ENCODE measurements at regions not wholly inside any gene's neighbourhood (a gene's known extent, or its start where the extent isn't known, plus 50 kb on each side); places are given as distances from the start of the nearest gene placed in this dataset.

DNA sequence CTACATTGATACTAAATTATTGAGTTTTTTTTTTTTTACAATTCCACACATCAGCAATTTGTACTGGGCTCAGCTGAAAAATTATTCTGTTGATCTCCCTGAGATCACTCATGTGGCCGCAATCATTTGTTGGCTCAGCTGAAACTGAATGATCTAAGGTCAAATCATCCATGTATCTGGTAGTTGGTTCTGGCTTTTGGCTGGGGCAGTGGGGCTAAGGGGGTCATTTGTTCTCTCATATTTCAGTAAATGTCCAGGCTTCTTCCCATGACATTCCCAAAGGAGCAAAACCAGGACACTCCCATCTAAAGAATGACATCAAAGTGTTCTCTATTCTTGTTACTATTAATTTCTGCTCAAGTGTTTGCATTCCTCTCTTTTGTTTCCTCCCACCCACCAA lies 806.7 kb upstream of the ADGRL2 start:
- DNase-seq (ENCODE audit: low read depth): no peak

DNA sequence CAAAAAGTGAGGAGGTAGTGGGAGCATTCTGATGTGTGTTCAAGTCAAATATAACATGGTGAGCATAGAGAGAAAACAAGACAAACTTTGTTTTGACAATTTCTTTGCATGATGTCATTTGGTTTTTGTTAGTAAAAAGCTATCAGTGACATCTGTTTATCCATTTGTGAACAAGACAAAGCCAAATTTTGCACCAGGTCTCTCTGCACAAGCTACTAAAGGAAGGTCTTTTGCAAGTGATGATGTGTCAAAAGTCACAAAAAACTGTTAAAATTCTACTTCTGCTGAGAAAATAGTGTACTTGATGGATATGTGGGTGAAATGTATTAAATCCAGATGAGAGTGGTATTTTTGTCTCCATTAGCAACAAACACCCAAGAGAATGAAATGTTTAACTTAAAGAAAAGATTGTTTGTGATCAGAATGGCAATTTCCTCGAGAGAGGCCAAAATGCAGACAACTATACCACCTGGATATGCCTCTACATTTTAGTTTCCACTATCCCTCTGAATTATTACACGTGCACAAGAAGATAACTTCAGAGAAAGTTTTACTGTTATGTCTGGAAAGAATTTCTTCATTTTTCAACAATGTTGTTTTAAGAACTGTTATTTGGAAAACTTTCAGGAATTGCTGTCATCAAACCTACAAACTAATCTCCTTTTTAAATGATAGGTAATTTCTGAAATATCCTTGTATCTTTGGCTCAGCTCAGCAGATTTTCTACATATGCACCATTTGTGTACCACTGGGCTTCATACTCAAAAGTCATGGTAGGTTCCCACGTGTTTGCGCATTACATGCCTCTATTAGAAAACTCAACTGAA lies 807.4 kb upstream of the ADGRL2 start:
- no peak for DNase-seq (ENCODE audit: low read depth)

DNA sequence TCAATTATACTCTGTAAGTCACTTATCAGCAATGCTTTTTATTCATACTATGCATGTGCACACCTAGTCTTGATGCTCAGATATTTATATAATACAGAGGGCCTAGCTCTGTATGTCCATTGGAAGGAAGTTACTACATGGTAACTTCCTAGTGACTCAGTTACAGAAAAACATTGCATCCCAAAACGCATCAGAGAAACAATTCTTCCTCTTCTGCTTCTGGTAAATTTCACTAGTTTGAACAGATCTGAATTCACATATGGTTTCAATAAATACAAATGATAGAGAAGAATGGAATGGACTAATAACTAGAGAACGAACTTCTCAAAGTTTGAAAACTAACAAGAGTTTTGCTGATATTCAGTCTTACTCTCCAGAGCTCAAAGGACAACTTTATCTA lies 811.3 kb upstream of the ADGRL2 start:
- DNase-seq (ENCODE audit: low read depth): no peak

DNA sequence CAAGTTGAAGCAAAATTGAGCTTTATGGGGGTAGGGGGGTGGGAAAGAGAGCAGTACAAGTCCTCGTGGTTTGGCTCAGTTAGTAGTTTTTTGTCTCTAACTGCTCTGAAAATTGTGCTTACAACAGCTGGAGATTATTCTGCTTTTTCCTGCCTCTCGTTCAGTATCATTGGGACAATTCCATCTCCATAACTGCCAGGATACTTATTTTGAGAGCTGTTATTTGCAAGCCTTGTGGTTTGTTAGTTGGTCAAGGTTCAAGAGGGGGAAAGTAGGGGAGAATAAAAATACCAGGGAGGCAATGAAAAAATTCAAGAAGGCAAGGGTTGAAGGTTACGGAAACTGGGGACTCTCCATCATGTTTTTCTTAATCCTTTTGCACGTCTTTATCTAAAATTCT lies 811.8 kb upstream of the ADGRL2 start:
- DNase-seq (ENCODE audit: low read depth): no peak

DNA sequence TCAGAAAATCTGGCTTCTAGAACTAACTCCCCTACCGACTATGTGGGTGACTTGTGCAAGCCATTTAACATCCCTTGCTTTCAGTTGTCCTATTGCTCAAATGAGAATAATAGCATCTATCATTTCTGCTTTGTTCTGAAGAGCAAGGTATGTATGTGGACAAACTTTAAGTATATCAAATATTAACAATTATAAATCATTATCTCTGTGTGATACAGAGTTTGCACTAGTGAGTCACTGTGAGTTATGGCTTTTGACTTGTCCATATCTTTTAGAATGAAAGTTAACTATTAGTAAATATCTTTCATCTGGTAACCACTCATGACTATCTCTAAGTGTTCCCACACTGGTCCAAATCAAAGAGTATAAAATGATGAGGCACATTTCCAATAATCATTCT lies 812.9 kb upstream of the ADGRL2 start:
- no peak for DNase-seq (ENCODE audit: low read depth)

DNA sequence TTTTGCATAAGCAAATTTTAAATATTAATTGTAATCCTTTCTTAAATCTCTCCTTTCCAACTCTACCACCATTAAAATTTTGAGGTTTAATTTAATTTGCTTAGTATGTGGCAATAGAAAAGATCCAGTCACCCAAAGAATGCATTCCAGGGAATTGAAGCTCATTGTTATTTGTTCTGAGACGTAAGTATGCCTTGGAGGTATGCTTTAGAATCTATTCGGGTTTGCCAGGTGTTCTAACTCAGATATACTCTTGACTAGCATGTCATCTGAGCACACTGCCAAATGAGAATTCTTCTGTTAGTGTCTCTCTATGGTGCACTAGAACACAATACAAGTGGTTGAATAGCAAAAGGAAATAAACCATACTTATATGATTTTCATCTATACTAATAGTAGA lies 813.6 kb upstream of the ADGRL2 start:
- no peak for DNase-seq (ENCODE audit: low read depth)

DNA sequence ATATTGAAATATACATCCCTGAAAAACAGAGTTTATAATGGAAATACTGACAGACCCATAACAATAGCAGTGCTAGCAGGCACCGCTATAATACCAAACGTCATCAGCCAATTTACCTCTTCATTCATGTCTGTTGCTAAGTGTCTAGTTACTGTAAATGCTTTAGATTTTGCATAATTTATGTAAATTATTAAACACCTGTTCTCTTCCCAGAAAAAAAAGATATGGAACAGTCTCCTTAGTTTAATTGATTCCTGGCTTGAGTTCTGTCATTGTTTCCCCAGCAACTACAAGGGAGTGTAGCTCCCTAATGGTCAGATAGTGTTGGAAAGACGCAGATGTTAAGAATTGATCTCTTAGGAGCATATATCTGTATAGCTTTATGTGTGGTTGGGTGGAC lies 817.9 kb upstream of the ADGRL2 start:
- DNase-seq (ENCODE audit: low read depth): no peak

DNA sequence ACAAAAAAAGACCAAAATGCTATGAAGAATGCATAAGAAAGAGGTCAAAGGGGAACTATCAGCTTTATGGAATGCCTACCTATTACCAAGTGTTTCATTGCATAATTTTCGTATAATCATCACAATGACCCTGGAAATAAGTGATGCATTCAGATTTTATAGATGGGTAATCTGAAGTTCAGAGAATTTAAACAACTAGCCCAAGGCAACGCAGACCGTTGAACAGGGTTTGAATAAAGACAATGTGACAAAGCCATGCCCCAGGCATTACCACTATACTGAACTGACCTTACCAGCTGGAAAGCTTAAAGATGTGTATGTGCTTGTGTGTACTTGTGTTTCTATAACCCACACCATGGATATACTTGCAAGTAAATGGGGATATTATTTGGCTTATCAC lies 827.6 kb upstream of the ADGRL2 start:
- no peak for DNase-seq (ENCODE audit: low read depth)

DNA sequence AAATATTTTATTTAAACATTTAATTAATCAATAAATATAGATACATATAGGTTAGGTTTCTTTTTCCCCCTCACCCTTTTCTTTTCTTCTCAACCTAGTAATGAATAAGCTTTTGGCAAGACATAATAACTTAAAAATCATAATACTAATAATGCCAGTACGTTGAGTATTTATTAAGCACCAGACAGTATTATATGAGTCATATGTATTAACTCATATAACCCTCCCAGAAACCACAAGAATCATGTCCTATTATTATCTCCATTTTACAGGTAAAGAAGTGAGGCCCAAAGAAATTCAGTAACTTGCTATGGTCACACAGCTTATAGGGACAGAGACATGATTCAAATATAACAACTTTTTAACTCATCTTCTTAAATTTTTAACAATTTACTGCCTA lies 834.5 kb upstream of the ADGRL2 start:
- DNase-seq (ENCODE audit: low read depth): no peak

DNA sequence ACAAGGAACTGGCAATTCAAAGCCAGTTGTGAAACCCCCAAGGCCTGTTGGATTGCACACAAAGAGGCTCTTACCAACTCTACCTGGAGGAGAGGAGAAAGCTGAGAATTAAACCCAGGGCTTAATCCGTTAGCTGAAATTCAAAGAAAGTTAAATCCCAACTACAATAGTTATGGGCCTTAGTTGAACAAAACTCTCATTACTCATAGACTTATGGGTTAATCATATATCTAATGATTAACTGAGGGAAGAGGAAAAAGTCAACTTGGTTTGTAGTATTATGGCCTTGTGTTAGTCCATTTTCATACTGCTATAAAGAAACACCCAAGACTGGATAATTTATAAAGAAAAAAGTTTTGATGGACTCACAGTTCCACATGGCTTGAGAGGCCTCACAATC lies 838.2 kb upstream of the ADGRL2 start:
- DNase-seq (ENCODE audit: low read depth): no peak

DNA sequence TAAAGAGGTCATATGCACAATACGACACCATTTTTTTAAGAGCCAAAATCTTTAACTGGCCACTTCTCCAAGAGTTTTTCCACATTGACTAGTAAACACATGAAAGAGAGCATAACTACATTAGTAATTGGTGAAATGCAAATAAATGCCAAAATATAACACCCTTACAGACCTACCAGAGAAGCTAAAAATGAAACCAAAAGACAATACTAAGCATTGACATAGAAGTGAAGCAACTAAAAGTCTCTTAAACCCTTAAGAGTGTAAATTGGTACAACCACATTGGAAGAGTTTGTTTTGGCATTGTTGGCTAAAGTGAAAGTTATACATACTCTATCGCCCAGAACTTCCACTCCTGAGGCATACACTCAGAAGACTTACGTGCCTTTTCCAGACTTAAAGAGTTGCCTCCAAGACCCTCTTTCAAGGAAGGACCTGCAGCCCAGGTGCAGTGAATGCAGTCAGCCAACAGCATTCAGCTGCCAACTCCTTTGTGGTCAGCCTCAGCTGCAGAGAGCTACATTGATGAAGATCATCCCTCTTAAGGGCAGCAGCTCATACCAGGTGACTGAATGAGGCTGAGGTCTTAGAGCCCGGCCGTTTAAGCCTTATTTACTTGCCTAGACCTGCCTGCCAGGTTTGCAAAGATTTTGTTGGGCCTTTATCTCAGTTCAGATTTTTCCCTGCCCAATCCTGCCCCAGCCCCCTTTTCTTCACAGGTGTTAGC lies 839.1 kb upstream of the ADGRL2 start:
- no peak for DNase-seq (ENCODE audit: low read depth)

DNA sequence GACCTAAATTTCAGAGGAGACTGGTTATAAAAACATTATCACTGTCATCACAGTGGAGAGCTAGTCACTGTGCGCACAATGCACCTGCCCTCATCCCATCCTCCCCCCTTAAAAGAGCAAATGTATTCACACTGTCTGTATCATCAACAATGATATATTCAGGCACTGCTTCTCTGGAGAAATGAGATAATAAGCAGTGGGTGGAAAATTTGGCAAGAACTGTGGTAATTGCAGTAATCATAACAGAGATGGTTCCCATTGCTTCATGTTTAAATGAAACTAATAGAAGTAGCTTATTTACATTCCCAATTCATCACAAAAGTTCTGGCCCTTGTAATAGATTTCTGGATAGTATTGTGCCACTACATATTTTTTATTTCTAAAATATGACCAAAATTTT lies 867.4 kb upstream of the ADGRL2 start:
- no peak for DNase-seq (ENCODE audit: low read depth)

DNA sequence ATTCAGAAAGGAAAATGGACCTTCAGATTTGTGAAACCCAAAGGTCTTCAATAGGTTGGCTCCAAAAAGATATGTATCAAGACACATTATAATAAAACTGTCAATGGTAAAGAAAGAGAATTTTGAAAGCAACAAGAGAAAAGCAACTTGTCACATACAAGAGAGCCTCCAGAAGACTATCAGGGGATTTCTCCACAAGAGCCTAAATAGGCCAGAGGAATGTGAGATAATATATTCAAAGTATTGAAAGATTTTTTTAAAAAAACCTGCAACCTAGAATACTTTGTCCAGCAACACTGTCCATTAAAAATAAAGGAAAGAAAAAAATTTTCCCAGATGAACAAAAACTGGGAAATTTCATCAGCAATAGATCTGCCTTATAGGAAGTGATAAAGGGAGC lies 869.6 kb upstream of the ADGRL2 start:
- no peak for DNase-seq (ENCODE audit: low read depth)

DNA sequence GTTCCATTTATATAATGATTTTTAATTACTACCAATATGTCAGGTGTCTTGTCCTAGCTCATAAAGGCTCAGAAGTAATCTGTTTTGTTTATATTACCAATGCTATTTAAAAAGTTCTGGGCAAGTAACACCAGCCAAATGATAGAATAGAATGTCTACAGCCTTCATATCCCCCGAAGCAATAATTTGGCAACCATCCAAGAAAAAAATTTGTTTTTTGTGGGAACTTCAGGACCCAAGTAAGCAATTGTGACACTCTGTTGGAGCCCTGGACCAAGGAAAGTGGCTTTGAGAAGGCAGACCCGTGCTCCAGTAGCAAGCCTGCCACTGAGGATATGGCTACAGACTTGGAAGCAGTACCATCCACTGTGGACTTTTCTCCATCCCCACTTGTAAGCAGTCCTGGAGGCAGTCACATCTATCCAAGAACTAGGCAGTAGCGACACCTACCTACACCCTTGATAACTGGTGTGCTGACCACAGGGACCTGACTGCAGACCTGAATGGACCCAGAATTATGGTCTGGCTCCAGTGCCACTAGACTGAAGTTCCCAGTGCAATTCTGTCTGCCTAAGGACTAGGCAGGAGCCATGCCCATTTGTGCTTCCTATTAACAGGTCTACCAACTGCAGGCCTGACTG lies 870.7 kb upstream of the ADGRL2 start:
- DNase-seq (ENCODE audit: low read depth): no peak

DNA sequence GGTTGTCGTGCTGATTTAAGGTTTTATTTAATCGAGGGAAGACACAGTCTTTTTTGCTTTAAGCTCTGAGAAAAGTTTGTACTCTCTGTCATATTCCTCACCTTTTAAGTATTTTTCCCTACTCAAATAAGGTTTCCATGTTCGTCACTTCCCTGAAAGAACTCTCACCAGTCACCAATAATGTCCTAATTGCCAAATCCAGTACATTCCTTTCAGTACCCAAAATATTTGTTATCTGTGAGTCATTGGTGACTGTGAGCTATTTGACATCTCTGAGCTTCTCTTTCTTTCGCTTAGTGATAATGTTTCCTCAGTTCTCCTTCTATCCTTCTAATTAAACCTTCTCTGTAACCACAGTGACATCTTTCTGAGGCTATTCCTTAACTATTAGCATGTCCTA lies 874.2 kb upstream of the ADGRL2 start:
- no peak for DNase-seq (ENCODE audit: low read depth)

DNA sequence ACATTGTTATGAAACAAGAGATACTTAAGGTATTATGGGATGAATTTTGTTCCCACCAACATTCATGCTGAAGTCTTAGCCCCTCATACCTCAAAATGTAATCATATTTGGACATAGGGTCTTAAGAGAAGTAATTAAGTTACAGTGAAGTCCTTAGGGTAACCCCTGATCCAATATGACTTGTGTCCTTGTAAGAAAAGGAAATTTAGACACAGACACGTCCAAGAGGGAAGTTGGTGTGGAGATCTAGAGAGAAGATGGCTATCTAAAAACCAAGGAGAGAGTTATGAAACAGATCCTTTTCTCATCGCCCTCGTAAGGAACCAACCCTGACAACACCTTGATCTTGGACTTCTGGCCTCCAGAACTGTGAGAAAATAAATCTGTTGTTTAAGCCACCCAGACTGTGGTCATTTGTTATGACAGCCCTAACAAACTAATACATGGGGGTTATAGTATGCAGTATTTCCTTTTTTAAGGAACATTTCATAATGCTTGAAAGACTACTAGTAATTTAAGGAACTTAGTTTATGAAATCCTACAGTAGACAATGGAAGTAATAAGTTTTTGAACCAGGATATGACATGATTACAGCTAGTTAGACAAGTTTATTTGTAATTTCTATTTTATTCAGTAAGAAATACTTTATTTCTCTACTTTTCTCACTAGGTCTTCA lies 875.5 kb upstream of the ADGRL2 start:
- no peak for DNase-seq (ENCODE audit: low read depth)

DNA sequence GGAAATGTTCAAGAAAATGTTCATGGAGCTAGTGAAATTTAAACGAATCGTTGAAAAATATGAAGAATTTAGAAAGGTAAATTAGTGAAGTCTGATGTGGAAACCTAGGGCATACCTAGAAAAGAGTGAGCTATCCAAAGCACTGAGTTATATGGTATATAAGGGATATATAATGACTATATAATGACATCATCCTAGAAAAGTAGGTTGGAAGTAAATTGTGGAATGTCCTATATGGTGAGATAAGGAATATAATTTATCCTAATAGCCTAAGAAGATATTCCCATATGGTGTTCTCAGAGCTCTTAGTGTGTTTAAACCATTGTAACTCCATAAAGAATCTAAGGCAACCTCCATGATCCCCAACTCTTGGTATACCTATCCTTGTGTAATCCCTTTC lies 876.4 kb upstream of the ADGRL2 start:
- no peak for DNase-seq (ENCODE audit: low read depth)

DNA sequence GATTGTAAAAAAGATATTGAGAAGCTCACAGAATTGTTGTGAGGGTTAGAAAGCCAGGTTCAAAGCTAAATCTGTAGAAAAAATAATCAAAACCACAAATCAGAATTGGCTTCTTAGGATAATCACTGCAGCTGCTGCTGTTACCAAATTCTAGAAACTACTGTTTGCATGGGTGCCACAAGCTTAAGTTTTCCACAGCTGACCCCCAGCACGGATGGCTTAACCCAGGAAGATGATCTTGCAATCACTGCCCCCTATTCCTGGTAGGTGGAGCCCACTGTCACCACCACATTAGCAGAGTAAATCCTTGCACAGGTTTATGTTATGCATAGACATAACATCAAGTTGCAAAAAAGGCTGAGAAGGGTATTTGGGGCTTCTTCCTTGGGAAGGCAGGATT lies 877.8 kb upstream of the ADGRL2 start:
- no peak for DNase-seq (ENCODE audit: low read depth)

DNA sequence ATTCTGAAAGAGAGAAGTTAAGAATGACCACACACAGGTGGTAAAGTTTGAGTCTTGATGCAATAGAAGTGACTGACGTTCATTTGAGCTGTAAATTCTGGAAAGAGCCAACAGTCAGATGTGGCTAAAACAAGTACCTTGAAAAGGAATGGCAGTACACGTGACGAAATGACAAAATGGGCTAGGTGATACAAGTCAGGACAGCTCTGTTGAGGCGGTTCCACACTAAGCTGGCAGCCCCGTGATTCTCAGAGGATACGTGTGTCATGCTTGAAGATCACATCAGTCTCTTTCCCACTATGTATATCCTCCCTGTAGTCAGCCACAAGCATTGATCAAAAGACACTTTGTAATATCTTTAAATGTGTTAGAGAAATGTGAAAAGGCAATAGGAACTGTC lies 881.3 kb upstream of the ADGRL2 start:
- no peak for DNase-seq (ENCODE audit: low read depth)

DNA sequence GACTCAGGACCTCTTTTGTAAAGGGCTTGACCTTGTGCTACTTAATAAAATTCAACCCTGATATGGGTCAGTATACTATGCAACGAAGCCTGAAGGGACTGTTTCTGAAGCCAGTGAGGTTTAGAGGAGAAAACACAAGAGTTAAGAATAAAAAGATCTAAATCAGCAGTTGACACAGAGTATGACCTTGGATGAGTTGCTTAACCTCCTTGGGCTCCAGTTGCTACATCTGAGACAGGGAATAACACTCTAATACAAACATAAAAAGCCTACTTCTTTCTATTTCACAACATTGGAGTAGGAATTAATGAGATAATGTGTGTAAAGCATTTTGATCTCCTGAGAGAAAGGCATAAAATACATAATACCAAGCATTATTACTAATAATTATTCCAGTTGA lies 882.4 kb upstream of the ADGRL2 start:
- no peak for DNase-seq (ENCODE audit: low read depth)

DNA sequence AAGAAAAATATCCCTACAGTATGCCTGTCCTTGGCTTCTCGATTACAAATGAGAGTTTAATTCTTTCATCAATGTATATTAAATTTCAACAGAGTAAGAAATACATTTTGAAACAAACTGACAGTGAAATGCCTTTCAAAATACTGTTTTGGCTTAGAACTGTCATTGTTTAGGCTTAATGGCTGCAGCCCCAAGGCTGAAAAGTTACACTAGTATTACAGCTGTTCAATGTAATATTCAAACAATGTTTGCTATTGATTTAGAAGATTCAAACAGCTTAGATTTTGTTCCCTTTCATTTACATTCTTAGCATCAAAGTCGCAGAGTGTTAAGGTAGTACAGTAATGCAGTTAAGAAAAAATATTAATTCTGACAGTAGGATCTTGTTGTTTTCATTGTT lies 882.9 kb upstream of the ADGRL2 start:
- DNase-seq (ENCODE audit: low read depth): no peak

DNA sequence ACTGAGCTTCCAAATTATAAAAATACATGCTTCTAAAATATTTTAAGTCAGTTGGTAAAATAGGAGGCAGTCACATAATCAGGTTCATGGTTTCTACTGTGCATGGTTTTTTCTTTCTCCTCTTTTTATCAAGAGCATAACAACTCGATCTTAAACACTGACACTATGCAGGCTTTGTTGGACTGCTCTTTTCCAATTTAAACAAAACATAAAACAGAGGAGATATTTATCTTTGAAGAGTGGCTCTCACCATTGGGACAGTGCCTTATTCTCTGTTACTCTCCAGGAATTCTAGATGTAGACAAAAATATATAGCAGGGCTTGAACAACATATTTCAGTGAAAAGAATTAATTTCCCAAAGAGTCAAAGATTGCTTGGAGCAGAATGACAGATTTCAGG lies 883.5 kb upstream of the ADGRL2 start:
- no peak for DNase-seq (ENCODE audit: low read depth)

DNA sequence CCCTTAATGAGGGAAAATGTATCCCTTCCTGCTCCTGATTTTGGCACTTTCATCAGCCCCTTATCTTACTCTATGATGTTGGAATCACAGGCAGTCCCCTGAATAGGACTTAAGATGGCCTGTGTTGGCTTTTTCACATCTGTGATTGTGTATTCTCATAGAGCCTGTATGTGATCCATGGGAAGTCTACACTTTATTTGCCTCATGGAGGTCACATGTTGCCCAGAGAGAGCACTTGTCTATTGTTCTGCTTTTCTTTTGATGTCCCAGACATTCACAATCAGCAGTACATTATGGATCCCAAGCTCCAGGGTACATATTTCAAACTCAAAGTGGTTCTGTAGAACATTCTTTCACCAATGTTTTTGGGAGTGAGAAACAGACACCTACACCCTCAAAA lies 885.2 kb upstream of the ADGRL2 start:
- no peak for DNase-seq (ENCODE audit: low read depth)

Data from stromal cell of bone marrow (primary cell).